SK-N-SH (cell line): ENCODE measurements at regions not wholly inside any gene's neighbourhood (a gene's known extent, or its start where the extent isn't known, plus 50 kb on each side); places are given as distances from the start of the nearest gene placed in this dataset.

Source experiments
- CTCF ChIA-PET: fragments of 300-600, 350-600 bp; formaldehyde crosslinking; extraction: SDS; loops from one replicate; lab custom pipeline; 2021; lab: Yijun Ruan, JAX
- POLR2A ChIA-PET: fragments of 350-600 bp; sonication (Branson Sonifier 250); formaldehyde crosslinking; extraction: SDS; loops from one replicate; lab custom pipeline; 2020; ENCODE audit warnings: antibody characterized with exemption, inconsistent platforms; lab: Yijun Ruan, JAX
- DNase-seq: peaks from one replicate; pipeline ENCODE4 v3.0.0; 2012
- H2AFZ ChIP-seq: fragments of 200-600 bp; sonication (generic); 2 replicates; pipeline ENCODE4 v1.8.1; 2016; ENCODE audit warnings: antibody characterized with exemption, mild to moderate bottlenecking, low read depth
- H3F3A ChIP-seq: fragments of 200-600 bp; sonication (generic); replicated peaks from 2 replicates; pipeline ENCODE3; 2016; ENCODE audit warnings: antibody characterized with exemption, mild to moderate bottlenecking; ENCODE audit not compliant: insufficient read depth
- H3K27ac ChIP-seq, 2 experiments: fragments of 200-500 bp in 1 of 2; fragments of 200-600 bp in 1 of 2; sonication (Bioruptor generic) in 1 of 2; sonication (generic), shearing (Covaris generic) in 1 of 2; 2 replicates each; pipeline versions ENCODE4 v1.5.1 to v1.6.1; 2014 to 2016; ENCODE audit warnings: low read depth in 2 of 2, inconsistent platforms in 1 of 2, low read length in 1 of 2, mild to moderate bottlenecking in 1 of 2, mixed read lengths in 1 of 2
- H3K27me3 ChIP-seq: fragments of 200-600 bp; sonication (generic), shearing (Covaris generic); 2 replicates; pipeline ENCODE4 v1.6.1; 2016; ENCODE audit warnings: mixed run types; ENCODE audit not compliant: insufficient read depth
- H3K36me3 ChIP-seq, 2 experiments: fragments of 200-500 bp in 1 of 2; fragments of 200-600 bp in 1 of 2; sonication (Bioruptor generic) in 1 of 2; sonication (generic) in 1 of 2; replicated peaks in 1 of 2; 2 replicates each; pipeline versions ENCODE3 to v1.5.1; 2014 to 2016; ENCODE audit warnings: low read length in 1 of 2, mild to moderate bottlenecking in 1 of 2; ENCODE audit not compliant: insufficient read depth in 2 of 2, control insufficient read depth in 1 of 2
- H3K4me1 ChIP-seq, 2 experiments: fragments of 200-500 bp in 1 of 2; fragments of 200-600 bp in 1 of 2; sonication (Bioruptor generic) in 1 of 2; sonication (generic), shearing (Covaris generic) in 1 of 2; 2 replicates each; pipeline versions ENCODE4 v1.5.1 to v1.6.1; 2014 to 2016; ENCODE audit warnings: low read depth in 1 of 2, low read length in 1 of 2, mixed run types in 1 of 2; ENCODE audit not compliant: insufficient read depth in 2 of 2, control insufficient read depth in 1 of 2
- H3K4me2 ChIP-seq: fragments of 200-600 bp; sonication (generic), shearing (Covaris generic); 2 replicates; pipeline ENCODE4 v1.6.1; 2017; ENCODE audit warnings: mixed run types
- H3K4me3 ChIP-seq, 2 experiments: fragments of 200-500 bp in 1 of 2; fragments of 200-600 bp in 1 of 2; sonication (Bioruptor generic) in 1 of 2; sonication (generic), shearing (Covaris generic) in 1 of 2; 2 replicates each; pipeline versions ENCODE4 v1.5.1 to v1.8.1; 2014 to 2016; ENCODE audit warnings: low read depth in 2 of 2, inconsistent platforms in 1 of 2, low read length in 1 of 2, mild to moderate bottlenecking in 1 of 2, mixed read lengths in 1 of 2, moderate library complexity in 1 of 2
- H3K79me2 ChIP-seq: fragments of 200-600 bp; sonication (generic); 2 replicates; pipeline ENCODE4 v1.8.1; 2017; ENCODE audit warnings: mild to moderate bottlenecking; ENCODE audit not compliant: insufficient read depth
- H3K9ac ChIP-seq: fragments of 200-600 bp; sonication (generic); 2 replicates; pipeline ENCODE4 v1.6.1; 2017; ENCODE audit warnings: mixed run types
- H3K9me2 ChIP-seq: fragments of 200-600 bp; sonication (generic); 2 replicates; pipeline ENCODE4 v1.6.1; 2017; ENCODE audit warnings: mixed run types
- H3K9me3 ChIP-seq: fragments of 200-600 bp; sonication (generic); 2 replicates; pipeline ENCODE4 v1.6.1; 2017; ENCODE audit warnings: mixed run types, mild to moderate bottlenecking, moderate library complexity
- H4K20me1 ChIP-seq: fragments of 200-600 bp; sonication (generic); 2 replicates; pipeline ENCODE4 v1.6.1; 2017; ENCODE audit warnings: mild to moderate bottlenecking, mixed run types; ENCODE audit not compliant: insufficient read depth
- ELF1 ChIP-seq: IDR thresholded peaks from 2 replicates; pipeline ENCODE4 v1.4.0; 2012
- EZH2phosphoT487 ChIP-seq: fragments of 200-600 bp; sonication (generic); IDR thresholded peaks from 2 replicates; pipeline ENCODE4 v1.6.1; 2017; ENCODE audit warnings: low read depth, mixed run types, mild to moderate bottlenecking, antibody characterized with exemption, moderate library complexity, borderline replicate concordance
- FOSL2 ChIP-seq: IDR thresholded peaks from 2 replicates; pipeline ENCODE4 v1.4.0; 2012; ENCODE audit warnings: low read depth, mild to moderate bottlenecking, moderate library complexity, borderline replicate concordance
- FOXM1 ChIP-seq: IDR thresholded peaks from 2 replicates; pipeline ENCODE4 v1.4.0; 2012; ENCODE audit warnings: low read depth, mild to moderate bottlenecking
- GABPA ChIP-seq: IDR thresholded peaks from 2 replicates; pipeline ENCODE4 v1.4.0; 2012; ENCODE audit warnings: low read depth, mild to moderate bottlenecking
- JUND ChIP-seq: IDR thresholded peaks from 2 replicates; pipeline ENCODE4 v1.4.0; 2012
- MEF2A ChIP-seq: IDR thresholded peaks from 2 replicates; pipeline ENCODE4 v1.4.0; 2012; ENCODE audit warnings: low read depth, borderline replicate concordance
- NFIC ChIP-seq: IDR thresholded peaks from 2 replicates; pipeline ENCODE4 v1.4.0; 2012; ENCODE audit warnings: borderline replicate concordance
- POLR2AphosphoS5 ChIP-seq: IDR thresholded peaks from 2 replicates; pipeline ENCODE4 v1.6.1; 2012; ENCODE audit warnings: low read depth, low read length
- RAD21 ChIP-seq: IDR thresholded peaks from 2 replicates; pipeline ENCODE4 v1.6.1; 2012; ENCODE audit warnings: mild to moderate bottlenecking, low read length
- RCOR1 ChIP-seq: fragments of 150-350 bp; IDR thresholded peaks from 2 replicates; pipeline ENCODE4 v1.6.1; 2017; ENCODE audit warnings: antibody characterized with exemption, low read length
- SIN3A ChIP-seq: IDR thresholded peaks from 2 replicates; pipeline ENCODE4 v1.6.1; 2012; ENCODE audit warnings: low read depth, mild to moderate bottlenecking, low read length, moderate library complexity, borderline replicate concordance
- TCF12 ChIP-seq: IDR thresholded peaks from 2 replicates; pipeline ENCODE4 v1.4.0; 2012
- WGBS: methylation state at CpG from one replicate; pipeline ENCODE4 v1.1.6; 2017; ENCODE audit warnings: low lambda C conversion rate; 5-methylcytosine and 5-hydroxymethylcytosine counted together
- TF ChIP-seq, protein P1 (sequence below): IDR thresholded peaks from 2 replicates; pipeline ENCODE4 v1.4.0; 2012; ENCODE audit warnings: low read depth, borderline replicate concordance
- TF ChIP-seq, protein P2 (sequence below): fragments of 150-350 bp; IDR thresholded peaks from 2 replicates; pipeline ENCODE4 v1.6.1; 2016; ENCODE audit warnings: mild to moderate bottlenecking, low read depth, low read length
- TF ChIP-seq, protein P3 (sequence below): IDR thresholded peaks from 2 replicates; pipeline ENCODE4 v1.4.0; 2012; ENCODE audit warnings: low read depth
- TF ChIP-seq, protein P4 (sequence below): IDR thresholded peaks from 2 replicates; pipeline ENCODE4 v1.4.0; 2012; ENCODE audit warnings: low read depth, borderline replicate concordance
- TF ChIP-seq, protein P5 (sequence below): IDR thresholded peaks from 2 replicates; pipeline ENCODE4 v1.6.1; 2012; ENCODE audit warnings: mild to moderate bottlenecking, low read depth, low read length, moderate library complexity
- TF ChIP-seq, protein P6 (sequence below): IDR thresholded peaks from 2 replicates; pipeline ENCODE4; 2012

DNA sequence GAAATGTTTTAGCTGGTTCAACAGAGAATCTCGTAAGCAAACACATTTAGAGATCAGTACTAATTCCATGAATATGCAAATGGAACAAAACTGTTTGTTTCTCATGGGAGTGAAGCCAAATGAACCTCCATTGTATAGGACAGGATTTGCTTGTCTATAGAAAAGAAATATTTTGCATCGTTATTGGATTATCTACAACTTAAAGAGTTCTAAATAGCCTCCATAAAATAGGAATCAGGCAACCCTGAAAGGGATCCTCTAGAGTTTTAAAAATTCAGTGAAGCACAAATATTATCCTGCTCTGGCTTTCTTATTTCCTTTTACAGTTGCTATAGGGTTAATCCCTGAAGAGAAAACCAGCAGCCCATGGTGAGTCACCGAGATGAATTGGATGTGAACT lies 378.4 kb upstream of the NRXN1 start:
- Histone ChIP-seq H3F3A (no peaks in the 10 kb centered on the region), H3K27me3 (no peaks in the 10 kb centered on the region), H3K9me3 (no peaks in the 10 kb centered on the region), H3K9ac (no peak overlapping the region), H4K20me1 (no peaks in the 10 kb centered on the region), H3K9me2 (no peaks in the 10 kb centered on the region), H3K4me3 (no peak overlapping the region), H3K4me1 (no peaks in the 10 kb centered on the region), H3K36me3 (no peaks in the 10 kb centered on the region), H2AFZ (no peak overlapping the region), H3K79me2 (no peaks in the 10 kb centered on the region), H3K27ac (no peak overlapping the region), H3K4me2 (no peak overlapping the region)
- POLR2A ChIA-PET: no interaction called here
- TF ChIP-seq TCF12 (no peak), GABPA (no peak), EZH2phosphoT487 (no peak), FOSL2 (no peak), SIN3A (no peak), RAD21 (no peak), NFIC (no peak), FOXM1 (no peak)
- TF ChIP-seq, protein P1, sequence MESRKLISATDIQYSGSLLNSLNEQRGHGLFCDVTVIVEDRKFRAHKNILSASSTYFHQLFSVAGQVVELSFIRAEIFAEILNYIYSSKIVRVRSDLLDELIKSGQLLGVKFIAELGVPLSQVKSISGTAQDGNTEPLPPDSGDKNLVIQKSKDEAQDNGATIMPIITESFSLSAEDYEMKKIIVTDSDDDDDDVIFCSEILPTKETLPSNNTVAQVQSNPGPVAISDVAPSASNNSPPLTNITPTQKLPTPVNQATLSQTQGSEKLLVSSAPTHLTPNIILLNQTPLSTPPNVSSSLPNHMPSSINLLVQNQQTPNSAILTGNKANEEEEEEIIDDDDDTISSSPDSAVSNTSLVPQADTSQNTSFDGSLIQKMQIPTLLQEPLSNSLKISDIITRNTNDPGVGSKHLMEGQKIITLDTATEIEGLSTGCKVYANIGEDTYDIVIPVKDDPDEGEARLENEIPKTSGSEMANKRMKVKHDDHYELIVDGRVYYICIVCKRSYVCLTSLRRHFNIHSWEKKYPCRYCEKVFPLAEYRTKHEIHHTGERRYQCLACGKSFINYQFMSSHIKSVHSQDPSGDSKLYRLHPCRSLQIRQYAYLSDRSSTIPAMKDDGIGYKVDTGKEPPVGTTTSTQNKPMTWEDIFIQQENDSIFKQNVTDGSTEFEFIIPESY: no peak
- TF ChIP-seq, protein P2, sequence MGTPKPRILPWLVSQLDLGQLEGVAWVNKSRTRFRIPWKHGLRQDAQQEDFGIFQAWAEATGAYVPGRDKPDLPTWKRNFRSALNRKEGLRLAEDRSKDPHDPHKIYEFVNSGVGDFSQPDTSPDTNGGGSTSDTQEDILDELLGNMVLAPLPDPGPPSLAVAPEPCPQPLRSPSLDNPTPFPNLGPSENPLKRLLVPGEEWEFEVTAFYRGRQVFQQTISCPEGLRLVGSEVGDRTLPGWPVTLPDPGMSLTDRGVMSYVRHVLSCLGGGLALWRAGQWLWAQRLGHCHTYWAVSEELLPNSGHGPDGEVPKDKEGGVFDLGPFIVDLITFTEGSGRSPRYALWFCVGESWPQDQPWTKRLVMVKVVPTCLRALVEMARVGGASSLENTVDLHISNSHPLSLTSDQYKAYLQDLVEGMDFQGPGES: no peak
- TF ChIP-seq, protein P3, sequence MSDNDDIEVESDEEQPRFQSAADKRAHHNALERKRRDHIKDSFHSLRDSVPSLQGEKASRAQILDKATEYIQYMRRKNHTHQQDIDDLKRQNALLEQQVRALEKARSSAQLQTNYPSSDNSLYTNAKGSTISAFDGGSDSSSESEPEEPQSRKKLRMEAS: no peak
- CTCF ChIA-PET: no interaction called here
- DNase-seq: no peak
- WGBS: 6% methylated on average over 3 of the region's 3 CpGs

DNA sequence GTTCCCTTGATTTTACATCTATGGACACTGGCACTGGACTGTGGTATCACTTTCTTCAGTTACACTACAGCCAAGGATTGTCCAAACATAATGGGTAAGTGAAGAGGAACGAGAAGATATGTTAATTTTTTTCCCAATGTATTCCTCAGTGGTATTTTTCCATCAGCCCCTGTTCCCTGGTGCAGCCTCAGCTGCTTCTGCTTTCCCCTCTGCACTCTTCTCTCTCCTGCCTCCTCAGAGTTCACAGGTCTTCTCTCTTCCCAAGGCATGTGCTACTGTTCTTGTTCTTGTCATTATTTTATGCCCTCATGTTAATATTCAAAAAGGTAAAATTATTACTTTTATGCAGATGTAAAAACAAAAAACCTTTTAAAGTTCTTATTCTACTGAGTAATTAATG lies 378.0 kb upstream of the NRXN1 start:
- H3K27me3 ChIP-seq: no peaks in the 10 kb centered on the region
- no peak overlapping the region for H2AFZ ChIP-seq
- H3F3A ChIP-seq: no peaks in the 10 kb centered on the region
- no peaks in the 10 kb centered on the region for H4K20me1 ChIP-seq
- CTCF ChIA-PET: no interaction called here
- DNase-seq: no peak
- no peaks in the 10 kb centered on the region for H3K79me2 ChIP-seq
- POLR2A ChIA-PET: no interaction called here
- H3K4me2 ChIP-seq: no peak overlapping the region
- no peaks in the 10 kb centered on the region for H3K36me3 ChIP-seq
- H3K4me1 ChIP-seq: no peaks in the 10 kb centered on the region
- no peaks in the 10 kb centered on the region for H3K9me3 ChIP-seq
- no peak overlapping the region for H3K4me3 ChIP-seq
- H3K9me2 ChIP-seq: no peaks in the 10 kb centered on the region
- H3K9ac ChIP-seq: no peak overlapping the region
- WGBS: 7% methylated on average over 1 of the region's 1 CpG
- H3K27ac ChIP-seq: no peak overlapping the region
- TF ChIP-seq, protein P4, sequence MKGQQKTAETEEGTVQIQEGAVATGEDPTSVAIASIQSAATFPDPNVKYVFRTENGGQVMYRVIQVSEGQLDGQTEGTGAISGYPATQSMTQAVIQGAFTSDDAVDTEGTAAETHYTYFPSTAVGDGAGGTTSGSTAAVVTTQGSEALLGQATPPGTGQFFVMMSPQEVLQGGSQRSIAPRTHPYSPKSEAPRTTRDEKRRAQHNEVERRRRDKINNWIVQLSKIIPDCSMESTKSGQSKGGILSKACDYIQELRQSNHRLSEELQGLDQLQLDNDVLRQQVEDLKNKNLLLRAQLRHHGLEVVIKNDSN: no peak
- TF ChIP-seq SIN3A: no peak
- TF ChIP-seq RCOR1: no peak
- TF ChIP-seq, protein P5, sequence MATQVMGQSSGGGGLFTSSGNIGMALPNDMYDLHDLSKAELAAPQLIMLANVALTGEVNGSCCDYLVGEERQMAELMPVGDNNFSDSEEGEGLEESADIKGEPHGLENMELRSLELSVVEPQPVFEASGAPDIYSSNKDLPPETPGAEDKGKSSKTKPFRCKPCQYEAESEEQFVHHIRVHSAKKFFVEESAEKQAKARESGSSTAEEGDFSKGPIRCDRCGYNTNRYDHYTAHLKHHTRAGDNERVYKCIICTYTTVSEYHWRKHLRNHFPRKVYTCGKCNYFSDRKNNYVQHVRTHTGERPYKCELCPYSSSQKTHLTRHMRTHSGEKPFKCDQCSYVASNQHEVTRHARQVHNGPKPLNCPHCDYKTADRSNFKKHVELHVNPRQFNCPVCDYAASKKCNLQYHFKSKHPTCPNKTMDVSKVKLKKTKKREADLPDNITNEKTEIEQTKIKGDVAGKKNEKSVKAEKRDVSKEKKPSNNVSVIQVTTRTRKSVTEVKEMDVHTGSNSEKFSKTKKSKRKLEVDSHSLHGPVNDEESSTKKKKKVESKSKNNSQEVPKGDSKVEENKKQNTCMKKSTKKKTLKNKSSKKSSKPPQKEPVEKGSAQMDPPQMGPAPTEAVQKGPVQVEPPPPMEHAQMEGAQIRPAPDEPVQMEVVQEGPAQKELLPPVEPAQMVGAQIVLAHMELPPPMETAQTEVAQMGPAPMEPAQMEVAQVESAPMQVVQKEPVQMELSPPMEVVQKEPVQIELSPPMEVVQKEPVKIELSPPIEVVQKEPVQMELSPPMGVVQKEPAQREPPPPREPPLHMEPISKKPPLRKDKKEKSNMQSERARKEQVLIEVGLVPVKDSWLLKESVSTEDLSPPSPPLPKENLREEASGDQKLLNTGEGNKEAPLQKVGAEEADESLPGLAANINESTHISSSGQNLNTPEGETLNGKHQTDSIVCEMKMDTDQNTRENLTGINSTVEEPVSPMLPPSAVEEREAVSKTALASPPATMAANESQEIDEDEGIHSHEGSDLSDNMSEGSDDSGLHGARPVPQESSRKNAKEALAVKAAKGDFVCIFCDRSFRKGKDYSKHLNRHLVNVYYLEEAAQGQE: no peak
- TF ChIP-seq RAD21: no peak
- TF ChIP-seq TCF12: no peak
- TF ChIP-seq, protein P6, sequence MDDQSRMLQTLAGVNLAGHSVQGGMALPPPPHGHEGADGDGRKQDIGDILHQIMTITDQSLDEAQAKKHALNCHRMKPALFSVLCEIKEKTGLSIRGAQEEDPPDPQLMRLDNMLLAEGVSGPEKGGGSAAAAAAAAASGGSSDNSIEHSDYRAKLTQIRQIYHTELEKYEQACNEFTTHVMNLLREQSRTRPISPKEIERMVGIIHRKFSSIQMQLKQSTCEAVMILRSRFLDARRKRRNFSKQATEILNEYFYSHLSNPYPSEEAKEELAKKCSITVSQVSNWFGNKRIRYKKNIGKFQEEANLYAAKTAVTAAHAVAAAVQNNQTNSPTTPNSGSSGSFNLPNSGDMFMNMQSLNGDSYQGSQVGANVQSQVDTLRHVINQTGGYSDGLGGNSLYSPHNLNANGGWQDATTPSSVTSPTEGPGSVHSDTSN: no peak
- TF ChIP-seq FOXM1: no peak
- TF ChIP-seq ELF1: no peak
- no peak for TF ChIP-seq POLR2AphosphoS5
- TF ChIP-seq MEF2A: no peak
- TF ChIP-seq JUND: no peak
